ENCODE measurements at regions not wholly inside any gene's neighbourhood (a gene's known extent, or its start where the extent isn't known, plus 50 kb on each side); places are given as distances from the start of the nearest gene placed in this dataset.

GRCh38 chr9:31848505-31849285 is 535.7 kb upstream of the ACO1 start (continued):
- no peak for TF ChIP-seq RERE (CRISPR knock-in tag; IDR thresholded peaks at IDR 0.05; ENCODE audit: low read depth)
- TF ChIP-seq BCLAF1 (IDR thresholded peaks at IDR 0.05) = no peak
- no peak for TF ChIP-seq ATF2 (CRISPR knock-in tag; IDR thresholded peaks at IDR 0.05)
- TF ChIP-seq E2F2 (CRISPR knock-in tag; IDR thresholded peaks at IDR 0.05; ENCODE audit: borderline replicate concordance) = peak; percentile 52; the same call in 1 of the 2 replicates
- no peak for TF ChIP-seq SNAPC4 (CRISPR knock-in tag; IDR thresholded peaks at IDR 0.05)
- no peak for TF ChIP-seq HDAC6 (IDR thresholded peaks at IDR 0.05; ENCODE audit: low read depth, low read length)
- TF ChIP-seq MIXL1 (CRISPR knock-in tag; IDR thresholded peaks at IDR 0.05) = no peak
- TF ChIP-seq NR2F6 (IDR thresholded peaks at IDR 0.05) = no peak
- no peak for TF ChIP-seq NR2F6 (CRISPR knock-in tag; IDR thresholded peaks at IDR 0.05)
